Ovary (tissue), 7 donors: ENCODE measurements at regions not wholly inside any gene's neighbourhood (a gene's known extent, or its start where the extent isn't known, plus 50 kb on each side); places are given as distances from the start of the nearest gene placed in this dataset.

Experiments
- DNase-seq, 5 donors: peaks; one replicate each; pipeline ENCODE4 v3.0.0-alpha.2; 2019 to 2020
- H3K27ac ChIP-seq, 2 donors: fragments of 200-600 bp; one replicate each; pipeline versions ENCODE4 v1.5.1 to v1.8.0; 2019 to 2022
- H3K27me3 ChIP-seq: fragments of 200-600 bp; one replicate; pipeline ENCODE4 v1.8.0; 2022
- H3K36me3 ChIP-seq: fragments of 200-600 bp; sonication (generic); one replicate; pipeline ENCODE4 v1.5.1; 2019
- H3K4me1 ChIP-seq: one replicate; pipeline ENCODE4 v1.8.1; 2013; ENCODE audit warnings: mild to moderate bottlenecking, moderate library complexity; ENCODE audit not compliant: insufficient read depth
- H3K4me3 ChIP-seq: fragments of 200-600 bp; sonication (generic); one replicate; pipeline ENCODE4 v1.5.1; 2017
- H3K9me3 ChIP-seq, 2 donors: fragments of 200-600 bp in 1 of 2; sonication (generic) in 1 of 2; one replicate each; pipeline versions ENCODE4 v1.5.1 to v1.8.1; 2013 to 2019; ENCODE audit warnings: mild to moderate bottlenecking in 1 of 2, moderate library complexity in 1 of 2
- EP300 ChIP-seq: sonication (generic); formaldehyde crosslinking; IDR thresholded peaks from one replicate; pipeline ENCODE4 v1.6.1; 2017; ENCODE audit warnings: antibody characterized with exemption
- POLR2A ChIP-seq: fragments of 450-650 bp; IDR thresholded peaks from one replicate; pipeline ENCODE4 v1.6.1; 2017; ENCODE audit warnings: antibody characterized with exemption, mild to moderate bottlenecking, moderate library complexity
- WGBS, 3 donors: extraction: QIAGEN DNeasy Blood & Tissue Kit in 1 of 3; methylation state at CpG; one replicate each; pipeline versions ENCODE4 v1.1.5 to v1.1.7; 2013 to 2017; 5-methylcytosine and 5-hydroxymethylcytosine counted together
- intact Hi-C, 4 donors: fragments of 100-400 bp; cut with DNase I; formaldehyde crosslinking; loops; one replicate each; pipeline versions ENCODE4 v1.11.0 to v1.15.1; 2022 to 2023
- TF ChIP-seq, protein P1 (sequence below), 3 donors: fragments of 450-650 bp in 2 of 3; fragments of 200-600 bp in 1 of 3; IDR thresholded peaks; one replicate each; pipeline versions ENCODE4 v1.5.1 to v1.8.0; 2016 to 2022; ENCODE audit warnings: antibody characterized with exemption in 3 of 3, mild to moderate bottlenecking in 1 of 3
- donor health status: DM: no; HTN: no; CAD: no; lungs with moderate emphysema.
- donor health status: DM: no; HTN: no; CAD: no.
- donor health status: Bipolar disorder and iron deficiency.
- donor health status: DM: no; HTN: no; CAD: no.
- donor health status: DM: yes; HTN: yes; CAD: no.

DNA sequence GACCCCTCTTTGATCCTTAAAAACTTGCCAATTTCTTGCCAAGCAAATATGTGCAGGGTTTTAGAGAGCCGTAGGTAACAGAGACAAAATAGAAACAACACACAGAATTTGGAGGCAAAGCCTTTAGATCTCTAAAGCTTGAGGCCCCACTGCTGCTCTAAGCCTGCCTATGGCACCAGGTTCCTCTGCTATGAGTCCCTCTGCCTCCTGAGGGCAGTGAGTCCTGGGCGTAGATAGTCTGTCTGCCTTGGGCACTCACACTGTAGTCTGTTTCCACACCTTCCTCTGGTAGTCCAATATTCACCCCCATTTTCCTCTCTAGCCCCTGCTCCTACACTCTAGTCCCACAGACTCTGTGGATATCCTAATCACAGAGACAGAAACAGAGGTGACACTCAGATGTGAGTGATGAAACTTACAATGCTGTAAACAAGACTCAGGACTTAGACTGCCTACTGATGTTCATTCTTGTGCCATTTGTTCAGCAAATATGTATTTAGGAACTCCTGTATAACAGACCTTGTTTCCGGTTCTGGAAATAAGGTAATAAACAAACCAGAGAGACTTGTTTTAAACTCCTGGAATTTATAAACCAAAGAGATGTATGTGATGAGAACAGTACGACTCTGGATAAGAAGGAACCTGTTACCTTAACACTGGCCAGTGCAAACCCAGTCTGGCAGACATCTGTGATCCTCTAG is 153.3 kb upstream of the PRSS1 start:
- Histone ChIP-seq H3K36me3 (no peaks in the 10 kb centered on the region), H3K4me3 (no peak overlapping the region), H3K9me3 (no peaks in the 10 kb centered on the region), H3K27ac (no peak overlapping the region), H3K4me1 (no peaks in the 10 kb centered on the region), H3K27me3 (no peaks in the 10 kb centered on the region)
- DNase-seq = no peak
- WGBS, 3 donors = 57 to 75% (median 69%) methylated on average over 4 of the region's 4 CpGs
- intact Hi-C loops = no loop called here
- TF ChIP-seq EP300 = no peak
- TF ChIP-seq, protein P1, sequence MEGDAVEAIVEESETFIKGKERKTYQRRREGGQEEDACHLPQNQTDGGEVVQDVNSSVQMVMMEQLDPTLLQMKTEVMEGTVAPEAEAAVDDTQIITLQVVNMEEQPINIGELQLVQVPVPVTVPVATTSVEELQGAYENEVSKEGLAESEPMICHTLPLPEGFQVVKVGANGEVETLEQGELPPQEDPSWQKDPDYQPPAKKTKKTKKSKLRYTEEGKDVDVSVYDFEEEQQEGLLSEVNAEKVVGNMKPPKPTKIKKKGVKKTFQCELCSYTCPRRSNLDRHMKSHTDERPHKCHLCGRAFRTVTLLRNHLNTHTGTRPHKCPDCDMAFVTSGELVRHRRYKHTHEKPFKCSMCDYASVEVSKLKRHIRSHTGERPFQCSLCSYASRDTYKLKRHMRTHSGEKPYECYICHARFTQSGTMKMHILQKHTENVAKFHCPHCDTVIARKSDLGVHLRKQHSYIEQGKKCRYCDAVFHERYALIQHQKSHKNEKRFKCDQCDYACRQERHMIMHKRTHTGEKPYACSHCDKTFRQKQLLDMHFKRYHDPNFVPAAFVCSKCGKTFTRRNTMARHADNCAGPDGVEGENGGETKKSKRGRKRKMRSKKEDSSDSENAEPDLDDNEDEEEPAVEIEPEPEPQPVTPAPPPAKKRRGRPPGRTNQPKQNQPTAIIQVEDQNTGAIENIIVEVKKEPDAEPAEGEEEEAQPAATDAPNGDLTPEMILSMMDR (IDR thresholded peaks at IDR 0.05) = no peak
- no peak for TF ChIP-seq POLR2A

- Histone ChIP-seq H3K36me3 (no peaks in the 10 kb centered on the region), H3K27ac (no peak overlapping the region), H3K4me1 (no peaks in the 10 kb centered on the region), H3K27me3 (no peaks in the 10 kb centered on the region), H3K9me3 (no peaks in the 10 kb centered on the region), H3K4me3 (no peak overlapping the region)
- intact Hi-C loops = no loop called here
- TF ChIP-seq POLR2A (no peak), EP300 (no peak)
- TF ChIP-seq, protein P1 (IDR thresholded peaks at IDR 0.05) = no peak
- no peak for DNase-seq
- WGBS, 3 donors = 69 to 82% (median 72%) methylated on average over 1 of the region's 1 CpG
Observed at GRCh38 chr7:142594078-142594477, 155.2 kb upstream of the PRSS1 start.

- no peaks in the 10 kb centered on the region for H3K4me1 ChIP-seq
- no peak overlapping the region for H3K4me3 ChIP-seq
- intact Hi-C loops = no loop called here
- no peak for DNase-seq
- TF ChIP-seq, protein P1 (IDR thresholded peaks at IDR 0.05) = no peak
- TF ChIP-seq POLR2A = no peak
- TF ChIP-seq EP300 = no peak
- no peaks in the 10 kb centered on the region for H3K36me3 ChIP-seq
- H3K9me3 ChIP-seq = no peaks in the 10 kb centered on the region
- no peak overlapping the region for H3K27ac ChIP-seq
- no peaks in the 10 kb centered on the region for H3K27me3 ChIP-seq
- WGBS, 3 donors = 91 to 93% (median 91%) methylated on average over 4 of the region's 4 CpGs
Observed at GRCh38 chr7:142593106-142593505, 156.2 kb upstream of the PRSS1 start.

GRCh38 chr7:142592664-142593063 is 156.6 kb upstream of the PRSS1 start:
- 67 to 79% (median 73%) methylated on average over 3 of the region's 3 CpGs for WGBS, 3 donors
- Histone ChIP-seq H3K9me3 (no peaks in the 10 kb centered on the region), H3K4me1 (no peaks in the 10 kb centered on the region), H3K36me3 (no peaks in the 10 kb centered on the region), H3K27ac (no peak overlapping the region), H3K4me3 (no peak overlapping the region), H3K27me3 (no peaks in the 10 kb centered on the region)
- no peak for DNase-seq
- intact Hi-C loops = no loop called here
- TF ChIP-seq POLR2A = no peak

DNA sequence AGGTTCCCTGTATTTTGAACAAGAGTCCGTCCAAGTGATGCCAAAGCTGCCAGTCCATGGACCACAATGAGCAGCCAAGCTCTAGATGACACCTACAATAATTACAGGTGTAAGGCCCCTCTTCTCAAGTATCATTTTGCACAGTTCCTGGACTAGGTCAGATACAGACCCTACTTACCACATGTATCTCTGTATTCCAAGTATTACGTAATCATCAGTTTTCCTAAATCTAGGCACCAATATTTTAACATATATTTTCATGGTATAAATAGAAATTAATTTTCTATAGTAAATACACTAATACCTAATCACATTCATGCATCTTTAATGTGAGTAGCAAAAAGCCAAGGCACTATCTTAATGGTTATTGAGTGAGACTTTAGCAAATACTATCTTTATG is 157.0 kb upstream of the PRSS1 start:
- Histone ChIP-seq H3K36me3 (no peaks in the 10 kb centered on the region), H3K4me3 (no peak overlapping the region), H3K4me1 (no peaks in the 10 kb centered on the region), H3K27ac (no peak overlapping the region), H3K9me3 (no peaks in the 10 kb centered on the region), H3K27me3 (no peaks in the 10 kb centered on the region)
- 86 to 94% (median 89%) methylated on average over 2 of the region's 2 CpGs for WGBS, 3 donors
- TF ChIP-seq EP300 = no peak
- no peak for TF ChIP-seq POLR2A
- TF ChIP-seq, protein P1 (IDR thresholded peaks at IDR 0.05) = no peak
- DNase-seq = no peak
- intact Hi-C loops = no loop called here
